ENCODE measurements at regions not wholly inside any gene's neighbourhood (a gene's known extent, or its start where the extent isn't known, plus 50 kb on each side); places are given as distances from the start of the nearest gene placed in this dataset.
"Not testable (repeated sequence)": the region's sequence is repeated elsewhere in the genome, so short reads cannot be mapped to it uniquely, and the experiment has no call there.

GRCh38 chr9:99650187-99650874, 171.4 kb upstream of the NR4A3 start:
- Histone ChIP-seq H3K4me3 (no peak overlapping the region), H3K27me3 (no peaks in the 10 kb centered on the region), H3K9me3 (no peaks in the 10 kb centered on the region), H3K36me3 (no peaks in the 10 kb centered on the region), H3K27ac (no peak overlapping the region), H3K4me1 (no peaks in the 10 kb centered on the region)
- TF ChIP-seq CTCF (IDR thresholded peaks at IDR 0.05) (no peak), EP300 (IDR thresholded peaks at IDR 0.05) (no peak), POLR2A (IDR thresholded peaks at IDR 0.05) (no peak), POLR2AphosphoS5 (IDR thresholded peaks at IDR 0.05) (no peak)
- DNase-seq = no peak
- WGBS, 2 donors = 89% methylated on average over 3 to 5 of the region's 5 CpGs
- ATAC-seq (ENCODE audit: low FRiP score in 2 of 2) = no peak

GRCh38 chr9:99660191-99660636, 161.5 kb upstream of the NR4A3 start:
- Histone ChIP-seq H3K9me3 (no peaks in the 10 kb centered on the region), H3K36me3 (no peaks in the 10 kb centered on the region), H3K4me3 (no peak overlapping the region), H3K4me1 (no peaks in the 10 kb centered on the region), H3K27me3 (no peaks in the 10 kb centered on the region), H3K27ac (no peak overlapping the region)
- 73 to 80% methylated on average over 4 of the region's 4 CpGs for WGBS, 2 donors
- DNase-seq = peak in 1 of 2 donors; percentile 22
- TF ChIP-seq EP300 (IDR thresholded peaks at IDR 0.05) (peak in 2 of 4 donors; percentile 18 to 39), POLR2AphosphoS5 (IDR thresholded peaks at IDR 0.05) (no peak), POLR2A (IDR thresholded peaks at IDR 0.05) (peak in 1 of 4 donors; percentile 39)
- ATAC-seq (ENCODE audit: low FRiP score in 2 of 2) = peak; percentile 37 to 79

GRCh38 chr9:99663297-99663696, 158.4 kb upstream of the NR4A3 start:
- DNase-seq (no peak), ATAC-seq (ENCODE audit: low FRiP score in 2 of 2) (no peak)
- Histone ChIP-seq H3K27ac (no peak overlapping the region), H3K4me3 (no peak overlapping the region), H3K36me3 (no peaks in the 10 kb centered on the region), H3K27me3 (no peaks in the 10 kb centered on the region), H3K9me3 (no peaks in the 10 kb centered on the region), H3K4me1 (no peaks in the 10 kb centered on the region)
- TF ChIP-seq EP300 (IDR thresholded peaks at IDR 0.05) = no peak
- TF ChIP-seq CTCF (IDR thresholded peaks at IDR 0.05) = no peak
- TF ChIP-seq POLR2AphosphoS5 (IDR thresholded peaks at IDR 0.05) = no peak
- TF ChIP-seq POLR2A (IDR thresholded peaks at IDR 0.05) = no peak
- 84 to 89% methylated on average over 1 of the region's 1 CpG for WGBS, 2 donors

GRCh38 chr9:99663856-99664255, 157.8 kb upstream of the NR4A3 start:
- DNase-seq = no peak
- Histone ChIP-seq H3K4me3 (no peak overlapping the region), H3K36me3 (no peaks in the 10 kb centered on the region), H3K4me1 (no peaks in the 10 kb centered on the region), H3K27me3 (no peaks in the 10 kb centered on the region), H3K27ac (no peak overlapping the region), H3K9me3 (no peaks in the 10 kb centered on the region)
- 79 to 93% methylated on average over 1 of the region's 1 CpG for WGBS, 2 donors
- no peak for TF ChIP-seq POLR2AphosphoS5 (IDR thresholded peaks at IDR 0.05)
- TF ChIP-seq EP300 (IDR thresholded peaks at IDR 0.05) = no peak
- no peak for TF ChIP-seq CTCF (IDR thresholded peaks at IDR 0.05)
- TF ChIP-seq POLR2A (IDR thresholded peaks at IDR 0.05) = no peak
- no peak for ATAC-seq (ENCODE audit: low FRiP score in 2 of 2)

GRCh38 chr9:99666571-99666970, 155.1 kb upstream of the NR4A3 start:
- TF ChIP-seq EP300 (IDR thresholded peaks at IDR 0.05) (no peak), POLR2AphosphoS5 (IDR thresholded peaks at IDR 0.05) (no peak), POLR2A (IDR thresholded peaks at IDR 0.05) (no peak), CTCF (IDR thresholded peaks at IDR 0.05) (no peak)
- ATAC-seq (ENCODE audit: low FRiP score in 2 of 2) = no peak
- Histone ChIP-seq H3K9me3 (no peaks in the 10 kb centered on the region), H3K4me3 (no peak overlapping the region), H3K27ac (no peak overlapping the region), H3K36me3 (no peaks in the 10 kb centered on the region), H3K4me1 (no peaks in the 10 kb centered on the region), H3K27me3 (no peaks in the 10 kb centered on the region)
- no peak for DNase-seq

GRCh38 chr9:99670886-99671285, 150.8 kb upstream of the NR4A3 start:
- not testable (repeated sequence) for H3K27me3 ChIP-seq; H3K4me3 ChIP-seq; H3K9me3 ChIP-seq; H3K4me1 ChIP-seq; H3K36me3 ChIP-seq; H3K27ac ChIP-seq; DNase-seq; ATAC-seq (ENCODE audit: low FRiP score in 2 of 2)
- WGBS, 2 donors = 86 to 94% methylated on average over 7 of the region's 7 CpGs

All from upper lobe of left lung (tissue), 6 donors.